SK-N-SH (cell line): ENCODE measurements at regions not wholly inside any gene's neighbourhood (a gene's known extent, or its start where the extent isn't known, plus 50 kb on each side); places are given as distances from the start of the nearest gene placed in this dataset.

Experiments used
- CTCF ChIA-PET: fragments of 300-600, 350-600 bp; formaldehyde crosslinking; extraction: SDS; loops from one replicate; lab custom pipeline; 2021; lab: Yijun Ruan, JAX
- POLR2A ChIA-PET: fragments of 350-600 bp; sonication (Branson Sonifier 250); formaldehyde crosslinking; extraction: SDS; loops from one replicate; lab custom pipeline; 2020; ENCODE audit warnings: antibody characterized with exemption, inconsistent platforms; lab: Yijun Ruan, JAX
- DNase-seq: peaks from one replicate; pipeline ENCODE4 v3.0.0; 2012
- H2AFZ ChIP-seq: fragments of 200-600 bp; sonication (generic); 2 replicates; pipeline ENCODE4 v1.8.1; 2016; ENCODE audit warnings: antibody characterized with exemption, mild to moderate bottlenecking, low read depth
- H3F3A ChIP-seq: fragments of 200-600 bp; sonication (generic); replicated peaks from 2 replicates; pipeline ENCODE3; 2016; ENCODE audit warnings: antibody characterized with exemption, mild to moderate bottlenecking; ENCODE audit not compliant: insufficient read depth
- H3K27ac ChIP-seq, 2 experiments: fragments of 200-500 bp in 1 of 2; fragments of 200-600 bp in 1 of 2; sonication (Bioruptor generic) in 1 of 2; sonication (generic), shearing (Covaris generic) in 1 of 2; 2 replicates each; pipeline versions ENCODE4 v1.5.1 to v1.6.1; 2014 to 2016; ENCODE audit warnings: low read depth in 2 of 2, inconsistent platforms in 1 of 2, low read length in 1 of 2, mild to moderate bottlenecking in 1 of 2, mixed read lengths in 1 of 2
- H3K27me3 ChIP-seq: fragments of 200-600 bp; sonication (generic), shearing (Covaris generic); 2 replicates; pipeline ENCODE4 v1.6.1; 2016; ENCODE audit warnings: mixed run types; ENCODE audit not compliant: insufficient read depth
- H3K36me3 ChIP-seq, 2 experiments: fragments of 200-500 bp in 1 of 2; fragments of 200-600 bp in 1 of 2; sonication (Bioruptor generic) in 1 of 2; sonication (generic) in 1 of 2; replicated peaks in 1 of 2; 2 replicates each; pipeline versions ENCODE3 to v1.5.1; 2014 to 2016; ENCODE audit warnings: low read length in 1 of 2, mild to moderate bottlenecking in 1 of 2; ENCODE audit not compliant: insufficient read depth in 2 of 2, control insufficient read depth in 1 of 2
- H3K4me1 ChIP-seq, 2 experiments: fragments of 200-500 bp in 1 of 2; fragments of 200-600 bp in 1 of 2; sonication (Bioruptor generic) in 1 of 2; sonication (generic), shearing (Covaris generic) in 1 of 2; 2 replicates each; pipeline versions ENCODE4 v1.5.1 to v1.6.1; 2014 to 2016; ENCODE audit warnings: low read depth in 1 of 2, low read length in 1 of 2, mixed run types in 1 of 2; ENCODE audit not compliant: insufficient read depth in 2 of 2, control insufficient read depth in 1 of 2
- H3K4me2 ChIP-seq: fragments of 200-600 bp; sonication (generic), shearing (Covaris generic); 2 replicates; pipeline ENCODE4 v1.6.1; 2017; ENCODE audit warnings: mixed run types
- H3K4me3 ChIP-seq, 2 experiments: fragments of 200-500 bp in 1 of 2; fragments of 200-600 bp in 1 of 2; sonication (Bioruptor generic) in 1 of 2; sonication (generic), shearing (Covaris generic) in 1 of 2; 2 replicates each; pipeline versions ENCODE4 v1.5.1 to v1.8.1; 2014 to 2016; ENCODE audit warnings: low read depth in 2 of 2, inconsistent platforms in 1 of 2, low read length in 1 of 2, mild to moderate bottlenecking in 1 of 2, mixed read lengths in 1 of 2, moderate library complexity in 1 of 2
- H3K79me2 ChIP-seq: fragments of 200-600 bp; sonication (generic); 2 replicates; pipeline ENCODE4 v1.8.1; 2017; ENCODE audit warnings: mild to moderate bottlenecking; ENCODE audit not compliant: insufficient read depth
- H3K9ac ChIP-seq: fragments of 200-600 bp; sonication (generic); 2 replicates; pipeline ENCODE4 v1.6.1; 2017; ENCODE audit warnings: mixed run types
- H3K9me2 ChIP-seq: fragments of 200-600 bp; sonication (generic); 2 replicates; pipeline ENCODE4 v1.6.1; 2017; ENCODE audit warnings: mixed run types
- H3K9me3 ChIP-seq: fragments of 200-600 bp; sonication (generic); 2 replicates; pipeline ENCODE4 v1.6.1; 2017; ENCODE audit warnings: mixed run types, mild to moderate bottlenecking, moderate library complexity
- H4K20me1 ChIP-seq: fragments of 200-600 bp; sonication (generic); 2 replicates; pipeline ENCODE4 v1.6.1; 2017; ENCODE audit warnings: mild to moderate bottlenecking, mixed run types; ENCODE audit not compliant: insufficient read depth
- ELF1 ChIP-seq: IDR thresholded peaks from 2 replicates; pipeline ENCODE4 v1.4.0; 2012
- FOXJ3 ChIP-seq: sonication (generic); formaldehyde crosslinking; IDR thresholded peaks from 2 replicates; pipeline ENCODE4 v1.5.1; 2020; ENCODE audit warnings: mild to moderate bottlenecking, missing genetic modification reagents
- GABPA ChIP-seq: IDR thresholded peaks from 2 replicates; pipeline ENCODE4 v1.4.0; 2012; ENCODE audit warnings: low read depth, mild to moderate bottlenecking
- NRF1 ChIP-seq: IDR thresholded peaks from 2 replicates; pipeline ENCODE4 v1.6.1; 2012; ENCODE audit warnings: low read depth, mild to moderate bottlenecking, low read length
- SIN3A ChIP-seq: IDR thresholded peaks from 2 replicates; pipeline ENCODE4 v1.6.1; 2012; ENCODE audit warnings: low read depth, mild to moderate bottlenecking, low read length, moderate library complexity, borderline replicate concordance
- TCF12 ChIP-seq: IDR thresholded peaks from 2 replicates; pipeline ENCODE4 v1.4.0; 2012
- YY1 ChIP-seq: IDR thresholded peaks from 2 replicates; pipeline ENCODE4 v1.4.0; 2012; ENCODE audit warnings: low read depth, mild to moderate bottlenecking
- WGBS: methylation state at CpG from one replicate; pipeline ENCODE4 v1.1.6; 2017; ENCODE audit warnings: low lambda C conversion rate; 5-methylcytosine and 5-hydroxymethylcytosine counted together
- TF ChIP-seq, protein P1 (sequence below): fragments of 150-350 bp; IDR thresholded peaks from 2 replicates; pipeline ENCODE4 v1.6.1; 2017; ENCODE audit warnings: antibody characterized with exemption, low read length, low read depth, borderline replicate concordance
- TF ChIP-seq, protein P2 (sequence below): IDR thresholded peaks from 2 replicates; pipeline ENCODE4 v1.6.1; 2012; ENCODE audit warnings: mild to moderate bottlenecking, low read depth, low read length, moderate library complexity
- TF ChIP-seq, protein P3 (sequence below): IDR thresholded peaks from 2 replicates; pipeline ENCODE4; 2012

DNA sequence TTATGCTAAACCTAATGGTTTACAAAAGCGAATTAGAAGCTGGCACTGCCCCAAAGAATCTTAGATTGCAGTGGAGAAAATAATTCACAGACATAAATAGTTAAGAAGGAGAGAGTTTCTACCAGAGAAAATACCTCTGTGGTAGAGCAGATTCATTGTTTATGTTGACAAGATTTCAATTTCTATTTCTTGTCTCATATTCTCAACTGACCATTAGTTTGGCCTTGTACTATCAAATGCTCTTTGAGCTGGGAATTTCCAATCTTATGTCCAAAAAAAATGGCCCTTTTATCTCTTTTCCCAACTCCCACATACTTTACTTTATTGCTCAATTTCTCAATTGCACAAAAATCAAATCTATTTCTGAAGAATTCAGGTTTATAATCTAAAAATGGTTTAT, 804.1 kb upstream of the CITED2 start:
- no peaks in the 10 kb centered on the region for H3K79me2 ChIP-seq
- peaks cover 17% of the 10 kb centered on the region for H3F3A ChIP-seq
- peak overlapping the region; percentile 44 to 47; a peak in 2 of 4 replicates for H3K27ac ChIP-seq
- TF ChIP-seq NRF1 (no peak), YY1 (no peak)
- TF ChIP-seq, protein P1, sequence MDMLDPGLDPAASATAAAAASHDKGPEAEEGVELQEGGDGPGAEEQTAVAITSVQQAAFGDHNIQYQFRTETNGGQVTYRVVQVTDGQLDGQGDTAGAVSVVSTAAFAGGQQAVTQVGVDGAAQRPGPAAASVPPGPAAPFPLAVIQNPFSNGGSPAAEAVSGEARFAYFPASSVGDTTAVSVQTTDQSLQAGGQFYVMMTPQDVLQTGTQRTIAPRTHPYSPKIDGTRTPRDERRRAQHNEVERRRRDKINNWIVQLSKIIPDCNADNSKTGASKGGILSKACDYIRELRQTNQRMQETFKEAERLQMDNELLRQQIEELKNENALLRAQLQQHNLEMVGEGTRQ: no peak
- no peak for DNase-seq
- no peak overlapping the region for H3K4me2 ChIP-seq
- no peaks in the 10 kb centered on the region for H3K9me2 ChIP-seq
- 100% methylated on average over 1 of the region's 1 CpG for WGBS
- H3K9me3 ChIP-seq: no peaks in the 10 kb centered on the region
- ChIA-PET CTCF (no interaction called here), POLR2A (no interaction called here)
- H4K20me1 ChIP-seq: no peaks in the 10 kb centered on the region
- peaks cover 0 to 13% of the 10 kb centered on the region in 2 experiments; a peak in 2 of 4 replicates for H3K4me1 ChIP-seq
- no peak overlapping the region for H2AFZ ChIP-seq
- H3K4me3 ChIP-seq: no peak overlapping the region
- no peaks in the 10 kb centered on the region for H3K27me3 ChIP-seq
- H3K9ac ChIP-seq: no peak overlapping the region
- no peaks in the 10 kb centered on the region for H3K36me3 ChIP-seq

DNA sequence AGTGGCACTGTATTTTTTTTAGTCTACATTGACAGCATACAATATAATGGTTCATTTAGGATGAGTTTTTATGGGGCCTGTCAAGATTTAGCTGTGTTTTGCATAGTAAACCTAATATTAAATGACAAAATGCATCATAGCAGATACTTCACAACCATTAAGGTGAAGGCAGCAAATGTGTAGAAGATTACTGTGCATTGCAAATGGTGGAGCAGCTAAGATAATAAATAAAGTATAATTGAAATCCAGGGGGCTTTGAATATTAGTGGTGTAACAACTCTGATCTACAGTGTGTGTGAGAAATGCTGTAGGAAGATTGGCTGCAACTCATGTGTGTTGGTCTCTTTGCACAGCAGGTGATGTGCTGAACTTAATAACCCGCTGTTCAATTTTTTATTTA, 801.9 kb upstream of the CITED2 start:
- H3K4me2 ChIP-seq: no peak overlapping the region
- H3K27ac ChIP-seq: no peak overlapping the region
- no peak for DNase-seq
- TF ChIP-seq FOXJ3 (CRISPR knock-in tag) (no peak), SIN3A (no peak), TCF12 (no peak), GABPA (no peak), ELF1 (no peak)
- TF ChIP-seq, protein P2, sequence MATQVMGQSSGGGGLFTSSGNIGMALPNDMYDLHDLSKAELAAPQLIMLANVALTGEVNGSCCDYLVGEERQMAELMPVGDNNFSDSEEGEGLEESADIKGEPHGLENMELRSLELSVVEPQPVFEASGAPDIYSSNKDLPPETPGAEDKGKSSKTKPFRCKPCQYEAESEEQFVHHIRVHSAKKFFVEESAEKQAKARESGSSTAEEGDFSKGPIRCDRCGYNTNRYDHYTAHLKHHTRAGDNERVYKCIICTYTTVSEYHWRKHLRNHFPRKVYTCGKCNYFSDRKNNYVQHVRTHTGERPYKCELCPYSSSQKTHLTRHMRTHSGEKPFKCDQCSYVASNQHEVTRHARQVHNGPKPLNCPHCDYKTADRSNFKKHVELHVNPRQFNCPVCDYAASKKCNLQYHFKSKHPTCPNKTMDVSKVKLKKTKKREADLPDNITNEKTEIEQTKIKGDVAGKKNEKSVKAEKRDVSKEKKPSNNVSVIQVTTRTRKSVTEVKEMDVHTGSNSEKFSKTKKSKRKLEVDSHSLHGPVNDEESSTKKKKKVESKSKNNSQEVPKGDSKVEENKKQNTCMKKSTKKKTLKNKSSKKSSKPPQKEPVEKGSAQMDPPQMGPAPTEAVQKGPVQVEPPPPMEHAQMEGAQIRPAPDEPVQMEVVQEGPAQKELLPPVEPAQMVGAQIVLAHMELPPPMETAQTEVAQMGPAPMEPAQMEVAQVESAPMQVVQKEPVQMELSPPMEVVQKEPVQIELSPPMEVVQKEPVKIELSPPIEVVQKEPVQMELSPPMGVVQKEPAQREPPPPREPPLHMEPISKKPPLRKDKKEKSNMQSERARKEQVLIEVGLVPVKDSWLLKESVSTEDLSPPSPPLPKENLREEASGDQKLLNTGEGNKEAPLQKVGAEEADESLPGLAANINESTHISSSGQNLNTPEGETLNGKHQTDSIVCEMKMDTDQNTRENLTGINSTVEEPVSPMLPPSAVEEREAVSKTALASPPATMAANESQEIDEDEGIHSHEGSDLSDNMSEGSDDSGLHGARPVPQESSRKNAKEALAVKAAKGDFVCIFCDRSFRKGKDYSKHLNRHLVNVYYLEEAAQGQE: no peak
- TF ChIP-seq, protein P3, sequence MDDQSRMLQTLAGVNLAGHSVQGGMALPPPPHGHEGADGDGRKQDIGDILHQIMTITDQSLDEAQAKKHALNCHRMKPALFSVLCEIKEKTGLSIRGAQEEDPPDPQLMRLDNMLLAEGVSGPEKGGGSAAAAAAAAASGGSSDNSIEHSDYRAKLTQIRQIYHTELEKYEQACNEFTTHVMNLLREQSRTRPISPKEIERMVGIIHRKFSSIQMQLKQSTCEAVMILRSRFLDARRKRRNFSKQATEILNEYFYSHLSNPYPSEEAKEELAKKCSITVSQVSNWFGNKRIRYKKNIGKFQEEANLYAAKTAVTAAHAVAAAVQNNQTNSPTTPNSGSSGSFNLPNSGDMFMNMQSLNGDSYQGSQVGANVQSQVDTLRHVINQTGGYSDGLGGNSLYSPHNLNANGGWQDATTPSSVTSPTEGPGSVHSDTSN: no peak
- H3K27me3 ChIP-seq: no peaks in the 10 kb centered on the region
- ChIA-PET POLR2A (no interaction called here), CTCF (interaction anchor here (0.6 to 1.0 kb wide), 2 partner anchors 10 to 23 kb away, joined by 3 read pairs; no protein-coding TSS in a partner anchor)
- H3K9me3 ChIP-seq: no peaks in the 10 kb centered on the region
- H3K36me3 ChIP-seq: no peaks in the 10 kb centered on the region
- peaks cover 15% of the 10 kb centered on the region for H3F3A ChIP-seq
- H3K9me2 ChIP-seq: no peaks in the 10 kb centered on the region
- H2AFZ ChIP-seq: no peak overlapping the region
- H3K4me1 ChIP-seq: peaks cover 0 to 6% of the 10 kb centered on the region in 2 experiments; a peak in 1 of 4 replicates
- 100% methylated on average over 1 of the region's 1 CpG for WGBS
- no peaks in the 10 kb centered on the region for H4K20me1 ChIP-seq
- no peaks in the 10 kb centered on the region for H3K79me2 ChIP-seq
- no peak overlapping the region for H3K9ac ChIP-seq
- no peak overlapping the region for H3K4me3 ChIP-seq
